ENCODE measurements at regions not wholly inside any gene's neighbourhood (a gene's known extent, or its start where the extent isn't known, plus 50 kb on each side); places are given as distances from the start of the nearest gene placed in this dataset.

- TF ChIP-seq, protein P1, sequence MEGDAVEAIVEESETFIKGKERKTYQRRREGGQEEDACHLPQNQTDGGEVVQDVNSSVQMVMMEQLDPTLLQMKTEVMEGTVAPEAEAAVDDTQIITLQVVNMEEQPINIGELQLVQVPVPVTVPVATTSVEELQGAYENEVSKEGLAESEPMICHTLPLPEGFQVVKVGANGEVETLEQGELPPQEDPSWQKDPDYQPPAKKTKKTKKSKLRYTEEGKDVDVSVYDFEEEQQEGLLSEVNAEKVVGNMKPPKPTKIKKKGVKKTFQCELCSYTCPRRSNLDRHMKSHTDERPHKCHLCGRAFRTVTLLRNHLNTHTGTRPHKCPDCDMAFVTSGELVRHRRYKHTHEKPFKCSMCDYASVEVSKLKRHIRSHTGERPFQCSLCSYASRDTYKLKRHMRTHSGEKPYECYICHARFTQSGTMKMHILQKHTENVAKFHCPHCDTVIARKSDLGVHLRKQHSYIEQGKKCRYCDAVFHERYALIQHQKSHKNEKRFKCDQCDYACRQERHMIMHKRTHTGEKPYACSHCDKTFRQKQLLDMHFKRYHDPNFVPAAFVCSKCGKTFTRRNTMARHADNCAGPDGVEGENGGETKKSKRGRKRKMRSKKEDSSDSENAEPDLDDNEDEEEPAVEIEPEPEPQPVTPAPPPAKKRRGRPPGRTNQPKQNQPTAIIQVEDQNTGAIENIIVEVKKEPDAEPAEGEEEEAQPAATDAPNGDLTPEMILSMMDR (conservative IDR thresholded peaks at IDR 0.05 in 1 of 2, IDR thresholded peaks at IDR 0.05 in 1 of 2; ENCODE audit: low read depth in 1 of 2, low read length in 2 of 2) = no peak
- TF ChIP-seq EZH2 (IDR thresholded peaks at IDR 0.05; ENCODE audit: low read length, missing control alignments) = no peak
- Histone ChIP-seq H3K9ac (ENCODE audit: insufficient read depth, low read length) (no peak overlapping the region), H4K20me1 (ENCODE audit: control insufficient read depth, extremely low read depth, insufficient read depth, low read length) (no peaks in the 10 kb centered on the region), H3K4me2 (ENCODE audit: extremely low read depth, insufficient read depth, low read length) (no peak overlapping the region), H3K4me3 (replicated peaks in 1 of 4; ENCODE audit: control extremely low read depth in 1 of 4, insufficient read depth in 1 of 4, low read depth in 3 of 4, low read length in 4 of 4) (no peak overlapping the region), H3K4me1 (ENCODE audit: control insufficient read depth, extremely low read depth, insufficient read depth, low read length) (no peaks in the 10 kb centered on the region), H3K79me2 (ENCODE audit: control insufficient read depth, insufficient read depth, low read length) (no peaks in the 10 kb centered on the region), H3K36me3 (ENCODE audit: control insufficient read depth, insufficient read depth, low read length) (no peaks in the 10 kb centered on the region), H2AFZ (ENCODE audit: low read length) (no peak overlapping the region), H3K27ac (ENCODE audit: insufficient read depth, low read length) (no peak overlapping the region), H3K27me3 (ENCODE audit: control insufficient read depth, insufficient read depth, low read length) (no peaks in the 10 kb centered on the region), H3K9me3 (ENCODE audit: control insufficient read depth, insufficient read depth, low read depth, low read length) (no peaks in the 10 kb centered on the region)
- no peak for DNase-seq (ENCODE audit: low read depth in 2 of 2)
Observed at GRCh38 chr2:185625604-185626003, 113.0 kb upstream of the FSIP2 start.

DNA sequence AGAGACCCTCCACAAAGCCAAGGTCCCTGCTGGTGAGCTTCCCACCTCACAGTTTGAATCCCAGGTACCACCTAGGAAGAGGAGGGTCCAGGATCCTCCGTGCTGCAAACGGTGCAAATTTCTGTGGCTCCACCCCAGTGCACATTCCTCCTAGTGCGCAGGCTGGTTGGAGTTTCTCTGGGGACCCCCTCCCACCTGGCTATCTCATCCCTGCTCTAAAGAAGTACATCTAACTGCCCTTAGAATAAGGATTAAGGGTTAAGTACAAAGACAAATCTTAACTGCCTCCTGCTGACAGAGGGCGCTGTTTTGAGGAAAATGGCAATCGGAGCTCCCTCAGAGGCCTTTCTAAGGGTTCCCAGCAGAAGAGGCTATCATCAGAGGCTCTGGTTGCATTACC lies 109.6 kb upstream of the FSIP2 start:
- no peaks in the 10 kb centered on the region for H3K79me2 ChIP-seq (ENCODE audit: control insufficient read depth, insufficient read depth, low read length)
- no peaks in the 10 kb centered on the region for H3K27me3 ChIP-seq (ENCODE audit: control insufficient read depth, insufficient read depth, low read length)
- H3K36me3 ChIP-seq (ENCODE audit: control insufficient read depth, insufficient read depth, low read length) = no peaks in the 10 kb centered on the region
- TF ChIP-seq EZH2 (IDR thresholded peaks at IDR 0.05; ENCODE audit: low read length, missing control alignments) = no peak
- TF ChIP-seq, protein P1 (conservative IDR thresholded peaks at IDR 0.05 in 1 of 2, IDR thresholded peaks at IDR 0.05 in 1 of 2; ENCODE audit: low read depth in 1 of 2, low read length in 2 of 2) = no peak
- no peak overlapping the region for H3K4me3 ChIP-seq (replicated peaks in 1 of 4; ENCODE audit: control extremely low read depth in 1 of 4, insufficient read depth in 1 of 4, low read depth in 3 of 4, low read length in 4 of 4)
- H3K4me1 ChIP-seq (ENCODE audit: control insufficient read depth, extremely low read depth, insufficient read depth, low read length) = no peaks in the 10 kb centered on the region
- H2AFZ ChIP-seq (ENCODE audit: low read length) = no peak overlapping the region
- no peak for DNase-seq (ENCODE audit: low read depth in 2 of 2)
- H3K27ac ChIP-seq (ENCODE audit: insufficient read depth, low read length) = no peak overlapping the region
- H3K9ac ChIP-seq (ENCODE audit: insufficient read depth, low read length) = no peak overlapping the region
- H4K20me1 ChIP-seq (ENCODE audit: control insufficient read depth, extremely low read depth, insufficient read depth, low read length) = no peaks in the 10 kb centered on the region
- no peaks in the 10 kb centered on the region for H3K9me3 ChIP-seq (ENCODE audit: control insufficient read depth, insufficient read depth, low read depth, low read length)
- H3K4me2 ChIP-seq (ENCODE audit: extremely low read depth, insufficient read depth, low read length) = no peak overlapping the region

GRCh38 chr2:185633621-185634020 lies 105.0 kb upstream of the FSIP2 start:
- no peaks in the 10 kb centered on the region for H3K4me1 ChIP-seq (ENCODE audit: control insufficient read depth, extremely low read depth, insufficient read depth, low read length)
- H4K20me1 ChIP-seq (ENCODE audit: control insufficient read depth, extremely low read depth, insufficient read depth, low read length) = no peaks in the 10 kb centered on the region
- no peaks in the 10 kb centered on the region for H3K9me3 ChIP-seq (ENCODE audit: control insufficient read depth, insufficient read depth, low read depth, low read length)
- no peak overlapping the region for H3K4me3 ChIP-seq (replicated peaks in 1 of 4; ENCODE audit: control extremely low read depth in 1 of 4, insufficient read depth in 1 of 4, low read depth in 3 of 4, low read length in 4 of 4)
- no peak overlapping the region for H3K27ac ChIP-seq (ENCODE audit: insufficient read depth, low read length)
- H3K4me2 ChIP-seq (ENCODE audit: extremely low read depth, insufficient read depth, low read length) = no peak overlapping the region
- H3K27me3 ChIP-seq (ENCODE audit: control insufficient read depth, insufficient read depth, low read length) = no peaks in the 10 kb centered on the region
- no peak for DNase-seq (ENCODE audit: low read depth in 2 of 2)
- TF ChIP-seq EZH2 (IDR thresholded peaks at IDR 0.05; ENCODE audit: low read length, missing control alignments) = no peak
- TF ChIP-seq, protein P1 (conservative IDR thresholded peaks at IDR 0.05 in 1 of 2, IDR thresholded peaks at IDR 0.05 in 1 of 2; ENCODE audit: low read depth in 1 of 2, low read length in 2 of 2) = no peak
- H3K9ac ChIP-seq (ENCODE audit: insufficient read depth, low read length) = no peak overlapping the region
- H3K36me3 ChIP-seq (ENCODE audit: control insufficient read depth, insufficient read depth, low read length) = no peaks in the 10 kb centered on the region
- H3K79me2 ChIP-seq (ENCODE audit: control insufficient read depth, insufficient read depth, low read length) = no peaks in the 10 kb centered on the region
- H2AFZ ChIP-seq (ENCODE audit: low read length) = no peak overlapping the region
